ENCODE measurements at regions not wholly inside any gene's neighbourhood (a gene's known extent, or its start where the extent isn't known, plus 50 kb on each side); places are given as distances from the start of the nearest gene placed in this dataset.

DNA sequence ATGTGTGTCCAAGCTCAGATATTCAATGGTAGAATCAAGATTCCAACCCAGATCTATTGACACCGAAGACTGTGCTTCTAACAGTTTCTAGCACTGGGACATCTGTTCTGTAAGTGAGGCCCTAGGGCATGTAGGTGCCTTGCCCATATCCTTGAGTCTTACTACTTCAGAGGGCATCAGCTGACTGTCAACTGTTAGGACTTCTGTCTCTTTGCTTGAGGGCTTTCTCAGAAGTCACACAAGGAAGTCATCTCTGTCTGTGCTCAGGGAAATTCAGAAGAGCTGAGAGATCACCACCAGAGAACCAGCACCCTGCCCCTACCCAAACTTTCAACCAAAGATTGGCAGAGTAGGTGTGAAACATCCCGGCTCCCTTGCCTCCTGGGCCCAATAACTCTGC lies 403.6 kb upstream of the PROK2 start:
- H3K27me3 Mint-ChIP-seq (ENCODE audit: low read depth): peaks cover 2% of the 10 kb centered on the region; the same call in 1 of the 2 replicates
- no peak for DNase-seq
- H3K27ac Mint-ChIP-seq: peak overlapping the region in 1 of 3 experiments; percentile 35; a peak in 1 of 7 replicates
- no peak for TF ChIP-seq CTCF (conservative IDR thresholded peaks at IDR 0.05)
- no peak overlapping the region for H3K4me2 ChIP-seq (ENCODE audit: insufficient read depth, insufficient read length, low read length)
- H4K91ac ChIP-seq (ENCODE audit: insufficient read length, low read depth, low read length): no peak overlapping the region
- peaks cover 6 to 7% of the 10 kb centered on the region in 2 experiments; a peak in 4 of 5 replicates for H3K9me3 Mint-ChIP-seq
- no peaks in the 10 kb centered on the region for H3K79me2 ChIP-seq (ENCODE audit: insufficient read depth, low read length)
- no peak overlapping the region for H3K27ac ChIP-seq (ENCODE audit: insufficient read length, low read depth, low read length)
- no peak overlapping the region for H4K8ac ChIP-seq (replicated peaks; ENCODE audit: insufficient read length, low read depth, low read length)
- H3K4me3 Mint-ChIP-seq: no peak overlapping the region
- H4K5ac ChIP-seq (ENCODE audit: insufficient read length, low read depth, low read length): no peak overlapping the region
- no peaks in the 10 kb centered on the region for H3K27me3 ChIP-seq (ENCODE audit: insufficient read depth, low read length)
- H3K79me1 ChIP-seq (ENCODE audit: insufficient read depth, low read depth, low read length, poor library complexity, severe bottlenecking): no peaks in the 10 kb centered on the region
- peaks cover 0 to 1% of the 10 kb centered on the region in 2 experiments; a peak in 2 of 4 replicates for H3K4me1 Mint-ChIP-seq
- no peak overlapping the region for H2AK5ac ChIP-seq (ENCODE audit: insufficient read length, low read length)
- no peaks in the 10 kb centered on the region for H4K20me1 ChIP-seq (ENCODE audit: control insufficient read depth, insufficient read depth, insufficient read length)
- H3K23ac ChIP-seq (ENCODE audit: insufficient read length, low read depth, low read length): no peak overlapping the region
- no peak overlapping the region for H3K9ac ChIP-seq (ENCODE audit: extremely low read depth, insufficient read length, low read length)
- no peak overlapping the region for H3K56ac ChIP-seq (ENCODE audit: insufficient read length, low read depth, low read length)
- no peak overlapping the region for H2BK120ac ChIP-seq (ENCODE audit: low read depth, low read length, poor library complexity, severe bottlenecking)
- H3T11ph ChIP-seq (ENCODE audit: low read length): no peak overlapping the region
- H3K9me3 ChIP-seq (ENCODE audit: control insufficient read depth, low read depth, low read length): no peaks in the 10 kb centered on the region
- H3K14ac ChIP-seq (ENCODE audit: insufficient read depth, low read length): no peak overlapping the region
- no peak overlapping the region for H2BK15ac ChIP-seq (ENCODE audit: low read depth, low read length)
- H2BK5ac ChIP-seq (ENCODE audit: insufficient read length, low read length): no peak overlapping the region
- H3K4me1 ChIP-seq (ENCODE audit: insufficient read depth, low read length): no peaks in the 10 kb centered on the region
- H3K4ac ChIP-seq (ENCODE audit: low read depth, low read length): no peak overlapping the region
- no peak overlapping the region for H2AFZ ChIP-seq (ENCODE audit: low read length)
- no CpG with 5 or more reads among the region's 2 CpGs for WGBS (ENCODE audit: extremely low coverage, insufficient read length, low lambda C conversion rate)
- no peak overlapping the region for H2BK20ac ChIP-seq (ENCODE audit: low read depth, low read length, poor library complexity, severe bottlenecking)
- no peak overlapping the region for H2BK12ac ChIP-seq (ENCODE audit: insufficient read length, low read depth, low read length)
- peaks cover 0 to 5% (median 4%) of the 10 kb centered on the region in 3 experiments; a peak in 1 of 7 replicates for H3K36me3 Mint-ChIP-seq (ENCODE audit: insufficient read depth in 1 of 3, low read depth in 3 of 3)
- H3K23me2 ChIP-seq (ENCODE audit: insufficient read length, low read depth, low read length, poor library complexity, severe bottlenecking): no peaks in the 10 kb centered on the region
- H3K18ac ChIP-seq (ENCODE audit: insufficient read length, low read depth, low read length): no peak overlapping the region

Measured in H9 (cell line).